ENCODE measurements at regions not wholly inside any gene's neighbourhood (a gene's known extent, or its start where the extent isn't known, plus 50 kb on each side); places are given as distances from the start of the nearest gene placed in this dataset.
A peak's percentile ranks its signal among the peaks of the same experiment; 100 is the strongest.

- intact Hi-C loops (cut with DNase I; ENCODE audit: low total_unique reads): no loop called here
- Histone ChIP-seq H3K4me3 (peak overlapping the region in 1 of 3 donors; percentile 7), H3K27ac (no peak overlapping the region), H3K9me3 (no peaks in the 10 kb centered on the region), H3K27me3 (no peaks in the 10 kb centered on the region), H3K36me3 (no peaks in the 10 kb centered on the region), H3K4me1 (no peaks in the 10 kb centered on the region)
- DNase-seq (ENCODE audit: low spot score in 2 of 2): no peak
- TF ChIP-seq POLR2A (IDR thresholded peaks at IDR 0.05) (no peak), POLR2AphosphoS5 (IDR thresholded peaks at IDR 0.05) (no peak)
- TF ChIP-seq, protein P1, sequence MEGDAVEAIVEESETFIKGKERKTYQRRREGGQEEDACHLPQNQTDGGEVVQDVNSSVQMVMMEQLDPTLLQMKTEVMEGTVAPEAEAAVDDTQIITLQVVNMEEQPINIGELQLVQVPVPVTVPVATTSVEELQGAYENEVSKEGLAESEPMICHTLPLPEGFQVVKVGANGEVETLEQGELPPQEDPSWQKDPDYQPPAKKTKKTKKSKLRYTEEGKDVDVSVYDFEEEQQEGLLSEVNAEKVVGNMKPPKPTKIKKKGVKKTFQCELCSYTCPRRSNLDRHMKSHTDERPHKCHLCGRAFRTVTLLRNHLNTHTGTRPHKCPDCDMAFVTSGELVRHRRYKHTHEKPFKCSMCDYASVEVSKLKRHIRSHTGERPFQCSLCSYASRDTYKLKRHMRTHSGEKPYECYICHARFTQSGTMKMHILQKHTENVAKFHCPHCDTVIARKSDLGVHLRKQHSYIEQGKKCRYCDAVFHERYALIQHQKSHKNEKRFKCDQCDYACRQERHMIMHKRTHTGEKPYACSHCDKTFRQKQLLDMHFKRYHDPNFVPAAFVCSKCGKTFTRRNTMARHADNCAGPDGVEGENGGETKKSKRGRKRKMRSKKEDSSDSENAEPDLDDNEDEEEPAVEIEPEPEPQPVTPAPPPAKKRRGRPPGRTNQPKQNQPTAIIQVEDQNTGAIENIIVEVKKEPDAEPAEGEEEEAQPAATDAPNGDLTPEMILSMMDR (IDR thresholded peaks at IDR 0.05): no peak
Measured at GRCh38 chr2:120613742-120614571, 121.7 kb upstream of the GLI2 start.

GRCh38 chr2:120614901-120615300 lies 120.8 kb upstream of the GLI2 start:
- Histone ChIP-seq H3K4me1 (no peaks in the 10 kb centered on the region), H3K27ac (no peak overlapping the region), H3K9me3 (no peaks in the 10 kb centered on the region), H3K4me3 (no peak overlapping the region), H3K27me3 (no peaks in the 10 kb centered on the region), H3K36me3 (no peaks in the 10 kb centered on the region)
- TF ChIP-seq POLR2A (IDR thresholded peaks at IDR 0.05): no peak
- TF ChIP-seq, protein P1 (IDR thresholded peaks at IDR 0.05): no peak
- intact Hi-C loops (cut with DNase I; ENCODE audit: low total_unique reads): no loop called here
- DNase-seq (ENCODE audit: low spot score in 2 of 2): no peak

GRCh38 chr2:120616261-120616660 lies 119.4 kb upstream of the GLI2 start:
- Histone ChIP-seq H3K27ac (no peak overlapping the region), H3K36me3 (no peaks in the 10 kb centered on the region), H3K9me3 (no peaks in the 10 kb centered on the region), H3K4me3 (no peak overlapping the region), H3K4me1 (no peaks in the 10 kb centered on the region), H3K27me3 (no peaks in the 10 kb centered on the region)
- intact Hi-C loops (cut with DNase I; ENCODE audit: low total_unique reads): no loop called here
- TF ChIP-seq POLR2AphosphoS5 (IDR thresholded peaks at IDR 0.05) (no peak), POLR2A (IDR thresholded peaks at IDR 0.05) (no peak)
- TF ChIP-seq, protein P1 (IDR thresholded peaks at IDR 0.05): no peak
- DNase-seq (ENCODE audit: low spot score in 2 of 2): no peak

DNA sequence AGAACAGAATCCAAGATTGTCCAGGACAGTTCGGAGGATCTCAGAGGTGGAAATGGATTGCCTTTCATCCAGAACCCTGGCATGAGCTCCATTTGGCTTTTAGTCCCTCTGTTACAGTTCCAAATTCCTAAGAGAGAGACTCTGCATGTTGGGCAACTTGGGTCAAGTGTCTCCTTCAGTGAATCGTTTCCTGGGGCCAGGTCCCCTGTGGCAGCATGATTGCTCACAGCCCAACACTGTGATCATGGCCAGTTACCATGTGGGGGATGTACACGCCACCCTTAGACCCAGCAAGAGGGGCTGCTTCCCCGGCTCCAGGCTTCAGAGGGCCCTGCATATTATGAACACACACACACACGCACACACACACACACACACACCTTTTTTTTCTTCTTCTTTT lies 118.6 kb upstream of the GLI2 start:
- no peak overlapping the region for H3K27ac ChIP-seq
- no peaks in the 10 kb centered on the region for H3K4me1 ChIP-seq
- H3K9me3 ChIP-seq: no peaks in the 10 kb centered on the region
- no peaks in the 10 kb centered on the region for H3K36me3 ChIP-seq
- intact Hi-C loops (cut with DNase I; ENCODE audit: low total_unique reads): no loop called here
- H3K4me3 ChIP-seq: no peak overlapping the region
- no peak for TF ChIP-seq POLR2A (IDR thresholded peaks at IDR 0.05)
- TF ChIP-seq POLR2AphosphoS5 (IDR thresholded peaks at IDR 0.05): no peak
- TF ChIP-seq, protein P1 (IDR thresholded peaks at IDR 0.05): no peak
- no peak for DNase-seq (ENCODE audit: low spot score in 2 of 2)
- H3K27me3 ChIP-seq: no peaks in the 10 kb centered on the region

GRCh38 chr2:120618830-120619229 lies 116.8 kb upstream of the GLI2 start:
- Histone ChIP-seq H3K27me3 (no peaks in the 10 kb centered on the region), H3K4me3 (no peak overlapping the region), H3K9me3 (no peaks in the 10 kb centered on the region), H3K4me1 (no peaks in the 10 kb centered on the region), H3K27ac (no peak overlapping the region), H3K36me3 (no peaks in the 10 kb centered on the region)
- no peak for DNase-seq (ENCODE audit: low spot score in 2 of 2)
- intact Hi-C loops (cut with DNase I; ENCODE audit: low total_unique reads): no loop called here
- TF ChIP-seq POLR2A (IDR thresholded peaks at IDR 0.05) (no peak), POLR2AphosphoS5 (IDR thresholded peaks at IDR 0.05) (no peak)
- TF ChIP-seq, protein P1 (IDR thresholded peaks at IDR 0.05): no peak
